ENCODE measurements at regions not wholly inside any gene's neighbourhood (a gene's known extent, or its start where the extent isn't known, plus 50 kb on each side); places are given as distances from the start of the nearest gene placed in this dataset.

DNA sequence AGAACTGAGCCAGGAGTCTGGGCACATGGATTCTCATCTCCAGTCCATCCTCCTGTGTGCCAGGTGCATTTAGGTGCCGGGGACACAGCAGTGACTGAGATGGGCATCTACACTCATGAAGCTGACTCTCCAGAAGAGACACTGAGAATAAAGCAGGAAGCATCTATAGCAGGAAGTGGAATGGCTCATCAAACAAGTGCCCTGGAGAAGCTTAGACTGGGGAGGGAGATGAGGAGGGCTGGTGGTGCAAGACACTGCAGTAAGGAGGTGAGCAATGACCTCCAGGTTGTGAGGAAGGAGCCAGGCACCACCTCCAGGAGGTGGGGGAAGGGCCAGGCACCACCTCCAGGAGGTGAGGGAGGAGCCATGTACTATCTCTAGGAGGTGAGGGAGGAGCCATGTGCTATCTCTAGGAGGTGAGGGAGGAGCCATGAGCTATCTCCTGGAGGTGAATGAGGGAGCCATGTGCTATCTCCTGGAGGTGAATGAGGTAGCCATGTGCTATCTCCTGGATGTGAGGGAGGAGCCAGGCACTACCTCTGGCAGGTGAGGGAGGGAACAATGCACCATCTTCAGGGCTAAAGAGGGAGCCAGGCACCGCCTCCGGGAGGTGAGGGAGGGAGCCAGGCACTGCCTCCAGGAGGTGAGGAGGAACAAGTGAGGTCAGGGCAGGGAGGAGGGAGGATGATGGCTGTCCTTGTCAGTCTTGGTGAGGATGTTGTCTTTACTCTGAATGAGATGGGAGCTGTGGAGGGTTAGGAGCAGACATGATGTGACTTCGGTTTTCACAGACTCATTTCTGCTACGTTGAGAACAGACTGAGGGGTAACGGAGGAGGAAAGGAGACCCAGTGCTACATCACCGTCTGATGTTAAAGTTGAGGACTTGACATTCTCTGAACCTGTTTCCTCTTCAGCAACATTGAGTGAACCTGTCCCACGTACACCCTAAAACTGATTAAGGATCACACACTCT lies 961.9 kb upstream of the TMEM132C start:
- DNase-seq (ENCODE audit: low read depth): no peak

DNA sequence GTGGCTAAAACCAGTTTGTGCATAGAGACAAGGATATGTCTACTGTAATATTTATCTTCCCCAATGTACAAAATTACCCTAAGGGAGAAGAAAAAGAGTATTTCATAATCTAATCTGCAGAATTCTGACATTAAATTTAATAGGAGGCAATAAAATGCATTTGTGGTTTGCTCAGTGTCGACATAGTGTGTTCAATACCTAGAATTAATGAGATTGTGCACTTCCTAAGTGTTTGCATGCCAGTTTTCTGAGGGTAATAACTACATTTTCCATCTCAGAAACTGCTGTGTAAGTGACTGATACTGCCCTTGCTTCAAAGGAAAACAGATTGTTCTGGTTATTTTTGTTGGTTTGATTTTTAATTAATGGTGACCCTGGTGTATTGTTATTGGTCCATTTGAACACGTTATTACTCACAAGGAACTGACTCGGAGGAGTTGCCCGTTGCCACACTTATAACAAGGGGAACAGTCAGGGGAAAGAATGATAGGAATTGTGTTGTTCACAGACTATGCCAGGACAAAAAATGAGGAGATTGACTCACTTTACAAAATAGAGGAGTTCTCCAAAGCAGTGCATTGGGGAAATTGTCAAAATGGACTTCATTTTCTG lies 960.3 kb upstream of the TMEM132C start:
- DNase-seq (ENCODE audit: low read depth): peak; percentile 41

- DNase-seq (ENCODE audit: low read depth): no peak
These were observed 959.4 kb upstream of the TMEM132C start for GRCh38 chr12:127307528-127307927.

DNA sequence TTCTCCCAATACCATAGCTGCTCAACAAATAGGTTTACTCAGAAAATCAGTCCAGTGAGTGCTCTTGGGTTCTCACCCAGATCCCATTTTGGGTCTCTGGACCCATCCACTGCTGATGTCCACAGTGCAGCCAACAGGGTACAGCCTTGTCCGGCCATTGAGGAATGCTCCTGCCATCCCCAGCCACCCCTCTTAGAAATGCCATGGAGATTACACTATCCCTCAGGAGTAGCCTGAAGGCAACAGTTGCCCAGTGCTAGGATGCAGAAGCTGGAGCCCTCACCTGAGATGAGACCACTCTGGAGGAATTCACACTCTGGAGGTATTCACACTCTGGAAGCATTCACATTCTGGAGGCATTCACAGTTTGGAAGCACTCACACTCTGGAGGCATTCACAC lies 958.8 kb upstream of the TMEM132C start:
- no peak for DNase-seq (ENCODE audit: low read depth)

- DNase-seq (ENCODE audit: low read depth): no peak
These were observed 956.4 kb upstream of the TMEM132C start for GRCh38 chr12:127310548-127310947.

DNA sequence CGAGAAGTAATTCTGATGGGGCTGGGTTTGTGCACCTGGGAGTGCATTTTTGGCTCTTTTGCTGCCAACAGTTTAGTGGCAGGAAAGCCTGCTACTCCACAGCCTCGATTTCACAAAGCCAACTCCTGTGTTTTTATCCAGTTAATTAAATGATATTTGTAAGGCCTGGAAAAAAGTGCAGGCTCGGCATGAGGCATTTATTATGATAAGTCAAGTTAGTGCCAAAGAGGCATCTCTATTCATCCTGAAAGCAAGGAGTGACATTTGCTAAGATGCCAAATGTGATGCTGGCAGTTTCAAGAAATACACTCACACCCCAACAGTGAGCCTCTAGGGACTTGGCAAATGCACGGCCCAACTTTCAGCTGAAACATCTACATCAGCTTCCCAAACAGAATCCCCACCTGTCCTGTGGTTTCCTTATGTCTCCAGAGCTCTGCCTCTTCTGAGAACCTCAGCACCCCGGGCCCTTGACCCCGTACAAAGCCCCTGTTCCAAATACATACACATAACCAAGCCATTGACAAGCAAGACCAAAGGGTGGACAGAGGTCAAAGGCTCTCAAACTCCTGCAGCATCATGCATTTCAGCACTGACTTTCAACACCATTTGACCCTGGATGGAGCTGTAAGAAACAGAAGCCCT lies 955.1 kb upstream of the TMEM132C start:
- no peak for DNase-seq (ENCODE audit: low read depth)

- DNase-seq (ENCODE audit: low read depth): no peak
These were observed 942.3 kb upstream of the TMEM132C start for GRCh38 chr12:127324681-127325080.

- DNase-seq (ENCODE audit: low read depth): no peak
These were observed 939.0 kb upstream of the TMEM132C start for GRCh38 chr12:127327986-127328385.

DNA sequence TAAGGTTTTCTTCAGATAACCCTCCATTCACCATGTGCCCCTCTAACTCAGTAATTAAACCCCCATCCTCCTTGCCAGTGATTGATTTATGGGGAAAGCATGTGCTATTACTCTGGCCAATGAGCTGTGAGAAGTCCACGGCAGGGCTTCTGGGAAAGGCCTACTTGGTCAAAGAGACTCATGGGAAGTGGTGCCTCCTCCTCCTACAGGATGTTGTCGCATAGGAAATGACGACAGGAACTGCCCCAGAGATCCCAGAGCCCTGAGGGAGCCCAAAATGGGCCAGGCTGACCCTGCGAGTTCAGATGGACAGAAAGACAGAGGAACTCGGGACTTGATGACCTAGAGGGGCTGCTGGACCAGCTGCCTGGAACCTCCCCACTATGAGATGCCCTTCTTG lies 938.1 kb upstream of the TMEM132C start:
- DNase-seq (ENCODE audit: low read depth): no peak

DNA sequence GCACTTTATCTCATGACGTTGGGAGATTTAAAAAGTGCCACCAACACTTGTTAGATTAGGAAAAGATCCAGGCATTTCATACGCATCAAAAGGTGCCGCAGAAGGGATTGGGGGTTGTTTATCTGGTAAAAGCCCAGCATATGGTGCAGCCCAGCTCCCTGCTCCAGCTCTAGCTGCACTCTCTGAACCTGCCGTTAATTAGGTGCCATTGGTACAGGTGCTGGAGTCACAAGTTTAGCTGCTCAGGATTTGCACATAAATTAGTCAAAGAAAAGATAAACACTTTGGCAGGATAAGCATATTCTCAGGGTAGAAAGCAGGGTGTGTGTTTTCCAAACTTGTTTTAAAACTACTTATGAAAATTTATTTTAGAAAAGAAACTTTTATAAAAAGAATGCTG lies 932.6 kb upstream of the TMEM132C start:
- no peak for DNase-seq (ENCODE audit: low read depth)

GRCh38 chr12:127334912-127335644 lies 931.9 kb upstream of the TMEM132C start:
- no peak for DNase-seq (ENCODE audit: low read depth)

GRCh38 chr12:127336416-127336815 lies 930.6 kb upstream of the TMEM132C start:
- no peak for DNase-seq (ENCODE audit: low read depth)

GRCh38 chr12:127339065-127339464 lies 927.9 kb upstream of the TMEM132C start:
- DNase-seq (ENCODE audit: low read depth): no peak

- no peak for DNase-seq (ENCODE audit: low read depth)
These were observed 926.6 kb upstream of the TMEM132C start for GRCh38 chr12:127340381-127340780.

GRCh38 chr12:127342861-127343260 lies 924.1 kb upstream of the TMEM132C start:
- DNase-seq (ENCODE audit: low read depth): no peak

GRCh38 chr12:127343940-127344339 lies 923.0 kb upstream of the TMEM132C start:
- no peak for DNase-seq (ENCODE audit: low read depth)

DNA sequence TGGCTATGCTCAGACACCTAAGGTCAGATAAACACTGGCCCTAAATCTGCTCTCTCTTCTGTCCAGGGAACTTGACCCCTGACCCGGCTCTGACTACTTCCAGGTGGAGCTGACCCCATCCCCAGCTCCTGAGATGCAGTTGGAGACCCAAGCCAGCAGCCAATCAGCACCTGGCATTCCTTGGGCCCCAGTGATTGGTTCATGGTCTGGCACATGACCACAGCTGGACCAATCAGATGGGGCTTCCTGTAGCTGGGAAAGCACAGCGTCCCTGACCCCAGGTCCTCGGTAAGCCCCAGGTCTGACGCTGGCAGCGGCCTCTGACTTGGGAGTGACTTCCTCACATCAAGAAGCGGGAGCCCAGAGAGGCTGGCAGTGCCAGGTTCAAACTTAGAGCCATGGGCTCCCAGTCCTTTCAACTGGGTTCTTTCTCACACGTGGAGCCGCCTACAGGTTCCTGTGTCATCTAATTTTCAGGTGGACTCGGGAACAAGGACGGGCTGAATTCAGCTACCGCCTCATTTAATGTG lies 915.4 kb upstream of the TMEM132C start:
- DNase-seq (ENCODE audit: low read depth): no peak

DNA sequence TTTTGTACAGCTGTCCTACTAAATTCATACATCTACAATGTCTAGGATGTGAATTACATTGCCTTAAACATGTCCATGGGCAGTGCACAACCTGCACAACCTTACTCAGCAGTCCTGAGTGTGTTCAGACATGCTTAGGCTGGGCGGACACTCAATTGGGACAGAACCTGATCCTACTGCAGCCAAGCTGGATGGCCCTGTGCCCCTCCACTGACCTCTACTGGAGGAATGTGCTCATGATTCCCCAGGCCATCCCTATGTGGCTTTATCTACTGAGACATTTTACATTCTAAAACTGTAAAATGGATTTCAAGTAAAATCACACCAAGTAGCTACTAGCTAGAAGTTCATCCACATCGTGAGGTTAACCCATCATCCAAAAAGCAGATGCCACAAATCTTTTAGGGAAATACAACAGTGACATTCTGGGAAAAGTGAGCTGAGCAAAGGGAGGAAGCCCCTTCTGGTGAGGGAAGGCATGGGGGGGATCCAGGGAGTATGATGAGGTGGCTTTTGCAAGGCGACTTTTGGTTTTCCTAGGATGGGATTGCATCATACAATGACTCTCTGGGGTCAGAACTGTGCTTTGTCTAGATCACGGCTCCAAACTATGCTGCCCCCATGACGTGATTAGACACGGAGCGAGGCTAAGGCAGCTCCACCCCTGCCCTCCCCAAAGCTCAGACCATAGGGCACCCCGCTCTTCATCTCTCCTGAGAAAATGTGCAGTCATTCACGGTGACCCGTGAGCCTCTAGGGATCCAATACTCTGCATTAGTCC lies 911.7 kb upstream of the TMEM132C start:
- DNase-seq (ENCODE audit: low read depth): no peak

DNA sequence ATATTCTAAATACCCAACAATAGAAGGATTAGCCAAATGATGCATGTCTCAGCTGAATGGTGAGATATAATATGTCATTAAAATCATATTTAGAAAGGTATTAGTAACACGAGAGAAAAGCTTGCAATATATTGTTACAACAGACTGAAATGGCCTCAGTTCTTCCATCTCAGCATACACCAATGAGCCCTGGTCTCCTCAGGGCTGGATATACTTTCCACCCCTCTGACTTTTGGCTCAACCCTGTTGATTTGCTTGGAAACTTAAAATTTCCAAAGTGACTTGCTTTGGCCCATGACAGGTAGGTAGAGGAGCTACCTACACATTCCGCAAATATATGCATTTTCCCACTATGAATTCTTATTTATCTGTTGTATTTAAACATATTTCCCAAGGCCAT lies 908.1 kb upstream of the TMEM132C start:
- DNase-seq (ENCODE audit: low read depth): no peak

DNA sequence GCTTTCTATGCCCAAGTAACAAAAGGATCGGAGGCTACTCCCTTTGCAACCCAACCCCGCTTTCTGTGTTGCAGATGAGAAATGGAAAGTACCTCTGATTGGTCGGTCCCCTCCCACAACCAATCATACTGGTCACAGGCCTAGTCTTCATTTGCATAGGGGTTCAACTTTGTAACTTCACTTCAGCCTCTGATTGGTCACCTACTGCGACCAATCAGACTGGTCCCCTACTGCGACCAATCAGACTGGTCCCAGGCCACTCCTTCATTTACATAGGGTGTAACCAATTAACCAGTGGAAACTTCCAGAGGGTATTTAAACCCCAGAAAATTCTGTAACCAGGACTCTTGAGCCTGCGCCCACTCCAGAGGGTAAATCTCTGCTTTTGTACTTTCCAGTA lies 906.4 kb upstream of the TMEM132C start:
- DNase-seq (ENCODE audit: low read depth): no peak

- no peak for DNase-seq (ENCODE audit: low read depth)
These were observed 904.8 kb upstream of the TMEM132C start for GRCh38 chr12:127362121-127362520.

Measured in stromal cell of bone marrow (primary cell).